GM10266 (cell line): ENCODE measurements at regions not wholly inside any gene's neighbourhood (a gene's known extent, or its start where the extent isn't known, plus 50 kb on each side); places are given as distances from the start of the nearest gene placed in this dataset.

Experiments used
- DNase-seq: peaks from one replicate; pipeline ENCODE4 v3.0.0; 2012; ENCODE audit errors: extremely low spot score
- CTCF ChIP-seq: IDR thresholded peaks from 2 replicates; pipeline ENCODE4 v1.5.1; 2012; ENCODE audit warnings: mild to moderate bottlenecking, low read depth; ENCODE audit not compliant: control insufficient read depth, insufficient read depth; ENCODE audit errors: missing control alignments

DNA sequence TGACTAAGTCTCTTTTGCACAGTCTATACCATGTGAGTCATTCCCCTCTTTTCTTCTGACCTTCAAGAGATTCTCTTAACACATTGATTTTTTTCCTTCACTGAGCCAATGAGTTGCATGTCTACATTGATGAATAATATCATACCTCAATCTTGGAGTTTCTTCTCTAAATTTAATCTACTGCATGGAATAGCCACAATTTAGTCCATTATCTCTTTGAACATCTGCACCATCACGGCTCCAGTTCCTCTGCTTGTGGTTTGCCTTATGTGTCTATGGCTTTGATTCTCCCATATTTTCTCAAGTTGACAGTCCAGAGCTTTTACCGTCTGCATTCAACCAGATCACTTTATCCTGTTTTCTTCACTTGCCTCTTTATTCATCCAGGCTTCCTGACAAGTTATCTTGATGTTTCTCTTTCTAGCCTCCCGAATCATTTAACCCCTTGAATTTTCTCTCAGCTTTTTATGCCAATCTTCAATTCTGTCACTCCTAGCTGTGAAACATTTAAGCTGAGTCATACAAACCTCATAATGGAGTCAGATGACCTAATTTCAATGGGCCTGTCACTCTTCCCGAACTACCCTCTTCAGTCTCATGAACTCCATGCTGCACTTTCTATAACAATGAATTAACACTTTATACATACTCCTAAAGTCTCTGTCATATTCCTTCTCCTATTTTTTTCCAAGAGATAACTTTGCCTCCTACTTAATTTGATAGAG lies 222.3 kb downstream of the CPE start:
- no peak for TF ChIP-seq CTCF
- no peak for DNase-seq

DNA sequence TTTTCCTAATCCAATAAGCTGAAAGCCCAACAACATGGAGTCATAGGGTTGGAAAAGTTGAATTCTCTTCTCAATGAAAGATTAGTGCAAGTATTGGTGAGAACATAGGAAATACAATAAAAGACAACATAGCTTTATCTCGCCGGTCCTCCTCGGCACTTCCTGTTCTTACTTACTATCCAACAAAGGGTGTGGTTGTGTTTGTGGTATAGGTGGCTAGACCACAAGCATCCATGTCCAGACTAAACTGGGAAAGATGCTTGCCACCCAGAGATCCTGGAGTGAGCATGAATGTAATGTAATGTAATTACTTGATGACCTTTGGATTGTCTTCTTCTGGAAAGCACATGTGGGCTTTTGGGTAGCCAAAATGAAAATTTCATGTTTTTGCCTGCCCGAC lies 223.8 kb downstream of the CPE start:
- no peak for DNase-seq
- no peak for TF ChIP-seq CTCF

- DNase-seq, result no peak
- TF ChIP-seq CTCF, result no peak
These were observed 225.4 kb downstream of the CPE start for GRCh38 chr4:165604181-165604580.

GRCh38 chr4:165605811-165606210 lies 227.0 kb downstream of the CPE start:
- TF ChIP-seq CTCF, result no peak

DNA sequence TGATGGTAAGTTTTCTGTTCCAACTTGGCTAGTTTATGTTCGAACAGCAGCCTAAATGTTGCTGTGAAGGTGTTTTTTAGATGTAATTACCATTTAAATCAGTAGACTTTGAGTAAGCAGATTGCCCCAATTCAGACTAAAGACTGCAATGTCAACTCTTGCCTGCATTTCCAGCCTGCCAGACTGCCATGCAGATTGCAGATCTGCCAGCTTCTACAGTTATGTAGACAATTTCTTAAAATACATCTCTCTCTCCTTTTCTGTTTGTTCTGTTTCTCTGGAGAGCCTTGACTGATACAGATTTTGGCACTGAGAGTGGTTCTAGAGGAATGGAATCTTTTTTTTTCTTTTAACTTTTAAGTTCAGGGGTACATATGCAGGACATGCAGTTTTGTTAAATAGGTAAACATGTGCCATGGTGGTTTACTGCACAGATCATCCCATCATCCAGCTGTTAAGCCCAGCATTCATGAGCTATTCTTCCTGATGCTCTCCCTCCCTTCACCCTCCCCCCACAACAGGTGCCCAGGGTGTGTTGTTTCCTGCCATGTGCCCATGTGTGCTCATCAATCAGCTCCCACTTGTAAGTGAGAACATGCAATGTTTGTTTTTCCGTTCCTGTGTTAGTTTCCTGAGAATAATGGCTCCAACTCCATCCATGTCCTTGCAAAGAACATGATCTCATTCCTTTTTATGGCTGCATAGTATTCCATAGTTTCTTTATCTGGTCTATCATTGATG lies 227.8 kb downstream of the CPE start:
- no peak for TF ChIP-seq CTCF
- no peak for DNase-seq

More at GRCh38 chr4:165605811-165606210, 227.0 kb downstream of the CPE start:
- DNase-seq, result no peak

DNA sequence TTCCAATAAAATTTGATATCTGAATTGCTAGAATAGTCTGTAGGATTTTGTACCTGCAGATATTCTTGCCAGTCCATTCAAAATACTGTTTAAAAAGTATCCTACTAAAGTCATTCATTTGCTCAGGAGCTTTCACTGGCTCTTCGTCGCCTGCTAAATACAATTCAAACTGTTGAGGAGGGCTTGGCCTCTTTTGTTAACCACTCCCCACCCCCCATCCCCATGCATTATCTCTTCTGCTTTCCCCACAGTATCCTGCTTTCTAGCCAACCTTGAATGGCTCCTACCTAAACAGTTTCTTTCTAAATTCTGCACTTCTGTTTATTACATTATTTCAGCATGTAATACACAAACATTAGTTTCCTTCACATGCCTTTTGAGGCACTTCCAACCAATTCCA lies 230.8 kb downstream of the CPE start:
- TF ChIP-seq CTCF, result no peak
- DNase-seq, result no peak
